Adrenal gland (tissue), 5 donors: ENCODE measurements at regions not wholly inside any gene's neighbourhood (a gene's known extent, or its start where the extent isn't known, plus 50 kb on each side); places are given as distances from the start of the nearest gene placed in this dataset.

ENCODE experiments used
- POLR2A ChIP-seq, 2 donors: fragments of 450-650 bp; IDR thresholded peaks; one replicate each; pipeline ENCODE4 v1.6.1; 2017; ENCODE audit warnings: antibody characterized with exemption in 2 of 2, mild to moderate bottlenecking in 2 of 2, moderate library complexity in 1 of 2
- TF ChIP-seq, protein P1 (sequence below), 6 experiments: fragments of 450-650 bp in 4 of 6; fragments of 200-600 bp in 2 of 6; sonication (generic) in 1 of 6; IDR thresholded peaks; 1 replicate in 5 of 6; 2 replicates in 1 of 6; pipeline versions ENCODE4 v1.5.1 to v1.8.0; 2016 to 2021; ENCODE audit warnings: antibody characterized with exemption in 6 of 6, mild to moderate bottlenecking in 2 of 6, moderate library complexity in 1 of 6
- donor health status: DM: no; HTN: no; CAD: no.

DNA sequence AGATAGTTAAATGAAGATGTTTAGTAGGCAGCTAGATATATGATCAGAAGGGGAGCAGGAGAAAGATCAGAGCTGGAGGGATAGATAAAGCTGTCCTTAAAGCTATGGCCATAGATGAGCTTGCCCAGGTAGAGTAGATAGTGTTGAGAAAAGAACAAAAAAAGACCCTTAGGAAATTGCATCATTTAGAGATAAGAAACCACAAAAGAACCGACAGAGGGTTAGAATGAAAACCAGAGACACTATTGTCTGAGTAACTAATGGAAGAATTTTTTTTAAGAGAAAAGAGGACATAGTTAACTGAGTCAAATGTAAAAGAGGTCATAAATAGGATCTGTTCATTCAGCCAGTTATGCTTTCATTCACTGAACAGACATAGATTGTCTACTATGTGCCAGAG, 101.8 kb downstream of the TNFAIP3 start:
- TF ChIP-seq, protein P1, sequence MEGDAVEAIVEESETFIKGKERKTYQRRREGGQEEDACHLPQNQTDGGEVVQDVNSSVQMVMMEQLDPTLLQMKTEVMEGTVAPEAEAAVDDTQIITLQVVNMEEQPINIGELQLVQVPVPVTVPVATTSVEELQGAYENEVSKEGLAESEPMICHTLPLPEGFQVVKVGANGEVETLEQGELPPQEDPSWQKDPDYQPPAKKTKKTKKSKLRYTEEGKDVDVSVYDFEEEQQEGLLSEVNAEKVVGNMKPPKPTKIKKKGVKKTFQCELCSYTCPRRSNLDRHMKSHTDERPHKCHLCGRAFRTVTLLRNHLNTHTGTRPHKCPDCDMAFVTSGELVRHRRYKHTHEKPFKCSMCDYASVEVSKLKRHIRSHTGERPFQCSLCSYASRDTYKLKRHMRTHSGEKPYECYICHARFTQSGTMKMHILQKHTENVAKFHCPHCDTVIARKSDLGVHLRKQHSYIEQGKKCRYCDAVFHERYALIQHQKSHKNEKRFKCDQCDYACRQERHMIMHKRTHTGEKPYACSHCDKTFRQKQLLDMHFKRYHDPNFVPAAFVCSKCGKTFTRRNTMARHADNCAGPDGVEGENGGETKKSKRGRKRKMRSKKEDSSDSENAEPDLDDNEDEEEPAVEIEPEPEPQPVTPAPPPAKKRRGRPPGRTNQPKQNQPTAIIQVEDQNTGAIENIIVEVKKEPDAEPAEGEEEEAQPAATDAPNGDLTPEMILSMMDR (IDR thresholded peaks at IDR 0.05): no peak
- TF ChIP-seq POLR2A (IDR thresholded peaks at IDR 0.05): no peak
